ENCODE measurements at regions not wholly inside any gene's neighbourhood (a gene's known extent, or its start where the extent isn't known, plus 50 kb on each side); places are given as distances from the start of the nearest gene placed in this dataset.

DNA sequence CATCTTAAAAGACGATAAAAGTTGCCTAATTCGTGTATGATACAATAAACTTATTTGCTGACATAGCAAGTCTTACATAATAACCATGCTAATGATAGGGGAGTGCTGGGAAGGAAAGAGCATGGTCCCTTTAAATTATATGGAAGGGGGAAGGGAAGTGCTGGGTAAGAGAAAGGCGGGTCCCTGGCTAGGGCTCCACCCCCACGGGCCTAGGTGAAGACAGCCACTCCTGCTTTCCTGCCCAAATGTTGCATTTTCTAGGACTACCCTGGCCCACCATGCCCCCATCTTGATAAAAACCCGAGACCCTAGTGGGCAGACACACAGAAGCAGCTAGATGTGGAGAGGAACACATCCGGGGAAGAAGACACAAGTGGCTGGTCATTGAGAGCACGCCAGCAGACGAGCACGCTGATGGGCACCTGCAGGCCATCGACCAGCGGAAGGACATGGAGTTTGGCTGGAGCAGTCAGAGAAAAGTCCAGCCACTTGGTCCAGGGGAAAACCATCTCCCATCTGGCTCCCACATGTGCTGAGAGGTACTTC lies 328.7 kb downstream of the ARL4A start:
- TF ChIP-seq, protein P1, sequence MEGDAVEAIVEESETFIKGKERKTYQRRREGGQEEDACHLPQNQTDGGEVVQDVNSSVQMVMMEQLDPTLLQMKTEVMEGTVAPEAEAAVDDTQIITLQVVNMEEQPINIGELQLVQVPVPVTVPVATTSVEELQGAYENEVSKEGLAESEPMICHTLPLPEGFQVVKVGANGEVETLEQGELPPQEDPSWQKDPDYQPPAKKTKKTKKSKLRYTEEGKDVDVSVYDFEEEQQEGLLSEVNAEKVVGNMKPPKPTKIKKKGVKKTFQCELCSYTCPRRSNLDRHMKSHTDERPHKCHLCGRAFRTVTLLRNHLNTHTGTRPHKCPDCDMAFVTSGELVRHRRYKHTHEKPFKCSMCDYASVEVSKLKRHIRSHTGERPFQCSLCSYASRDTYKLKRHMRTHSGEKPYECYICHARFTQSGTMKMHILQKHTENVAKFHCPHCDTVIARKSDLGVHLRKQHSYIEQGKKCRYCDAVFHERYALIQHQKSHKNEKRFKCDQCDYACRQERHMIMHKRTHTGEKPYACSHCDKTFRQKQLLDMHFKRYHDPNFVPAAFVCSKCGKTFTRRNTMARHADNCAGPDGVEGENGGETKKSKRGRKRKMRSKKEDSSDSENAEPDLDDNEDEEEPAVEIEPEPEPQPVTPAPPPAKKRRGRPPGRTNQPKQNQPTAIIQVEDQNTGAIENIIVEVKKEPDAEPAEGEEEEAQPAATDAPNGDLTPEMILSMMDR (conservative IDR thresholded peaks at IDR 0.05): no peak
- no peak for TF ChIP-seq EZH2 (IDR thresholded peaks at IDR 0.05; ENCODE audit: low read depth)

Data from PC-9 (cell line).